ENCODE measurements at regions not wholly inside any gene's neighbourhood (a gene's known extent, or its start where the extent isn't known, plus 50 kb on each side); places are given as distances from the start of the nearest gene placed in this dataset.

DNA sequence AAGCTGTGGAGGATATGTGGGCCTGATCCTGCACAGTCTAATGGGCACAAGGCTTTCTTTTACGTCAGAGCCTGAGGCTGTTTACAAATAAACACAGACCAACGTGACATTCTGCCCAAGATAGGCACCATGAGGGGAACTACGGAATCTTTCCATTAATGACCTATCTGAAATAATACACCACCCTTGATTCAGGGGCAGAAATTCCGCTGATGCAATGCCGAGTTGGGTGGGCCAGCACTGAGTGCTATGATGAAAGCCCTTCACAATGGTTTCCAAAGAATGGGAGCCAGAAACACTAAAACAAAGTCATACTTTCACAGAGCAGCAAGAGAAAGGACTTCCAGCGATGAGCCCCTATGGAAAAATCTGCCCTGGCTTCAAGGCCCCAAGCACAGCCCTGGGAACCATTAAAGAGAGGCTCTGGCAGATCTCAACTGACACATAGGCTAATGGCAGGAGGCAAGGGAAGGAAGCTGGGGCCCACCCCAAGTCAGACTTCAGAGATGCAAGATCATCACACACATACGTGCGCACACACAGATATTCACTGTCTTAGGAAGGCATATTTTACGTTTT, 72.2 kb upstream of the DLX6 start:
- no peak for DNase-seq

DNA sequence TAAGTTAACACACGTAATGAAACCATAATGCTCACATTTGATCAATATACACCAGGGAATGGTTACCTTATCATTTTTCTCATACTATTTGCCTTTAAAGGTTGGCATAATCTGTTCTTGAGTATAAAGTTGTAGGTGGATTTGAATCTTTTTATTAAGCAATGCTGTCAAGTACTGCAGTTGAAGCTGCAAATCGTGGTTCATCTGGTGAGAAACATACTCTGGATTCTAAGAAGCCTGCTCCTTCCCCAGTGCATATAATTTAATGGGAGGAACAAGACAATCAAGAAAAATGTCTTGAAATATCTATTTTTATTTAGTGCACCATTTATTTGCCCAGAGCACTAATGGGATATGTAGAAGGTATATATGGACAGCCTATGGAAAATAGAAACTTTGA, 68.7 kb upstream of the DLX6 start:
- DNase-seq: no peak

DNA sequence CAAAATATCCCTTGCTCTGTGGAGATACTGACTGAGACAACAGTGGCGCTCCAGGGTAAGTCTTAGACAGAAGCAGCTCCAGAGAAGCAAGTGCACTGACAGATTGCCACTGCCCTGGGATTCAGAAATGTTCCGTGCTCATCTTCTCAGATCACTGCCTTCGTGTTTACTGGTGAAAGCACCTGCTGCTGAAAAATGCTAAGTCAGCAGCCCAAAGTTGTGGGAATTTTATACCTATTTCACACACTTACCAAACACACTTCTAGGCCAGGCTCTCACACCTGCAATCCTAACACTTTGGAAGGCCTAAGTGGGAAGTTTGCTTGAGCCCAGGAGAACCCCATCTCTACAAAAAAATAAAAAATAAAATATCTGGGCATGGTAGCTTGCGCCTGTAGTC, 63.2 kb upstream of the DLX6 start:
- no peak for DNase-seq

DNA sequence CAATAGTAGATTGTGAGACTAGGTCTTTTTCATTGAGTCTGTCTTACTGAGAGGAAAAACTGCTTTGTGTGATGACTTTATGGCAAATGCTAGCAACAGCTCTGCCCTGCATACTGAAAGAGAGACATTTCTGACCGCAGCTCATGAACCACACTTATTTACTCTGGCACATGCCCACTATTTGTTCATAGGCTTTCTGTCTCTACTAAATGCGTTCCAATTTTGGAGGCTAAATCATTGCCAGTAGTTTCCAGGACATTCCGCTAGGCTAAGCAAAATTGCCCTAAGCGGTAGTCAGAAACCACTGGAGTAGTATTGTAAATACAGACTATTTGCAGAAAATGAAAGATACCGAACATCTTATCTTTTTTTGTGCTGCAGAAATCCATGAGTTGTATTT, 55.6 kb upstream of the DLX6 start:
- peak; percentile 80 for DNase-seq

DNA sequence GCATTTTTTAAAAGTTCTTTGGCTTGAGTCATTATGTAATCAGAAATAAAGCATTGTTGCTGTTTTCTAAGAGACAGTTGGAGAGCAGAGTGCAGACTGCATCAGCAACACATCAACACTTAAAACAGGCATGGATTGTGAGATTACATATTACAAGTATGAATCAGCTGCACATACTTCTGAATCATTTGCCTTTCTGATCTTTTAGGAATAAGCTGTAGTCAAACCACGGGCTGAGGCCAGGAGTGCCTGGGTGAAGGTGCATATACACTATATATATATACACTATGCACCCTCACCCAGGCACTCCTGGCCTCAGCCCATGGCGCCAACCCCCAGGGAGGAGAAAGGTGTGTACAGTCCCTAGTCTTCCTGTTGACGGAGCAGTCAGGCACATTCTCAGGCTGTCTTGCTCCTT, 52.4 kb upstream of the DLX6 start:
- no peak for DNase-seq

DNA sequence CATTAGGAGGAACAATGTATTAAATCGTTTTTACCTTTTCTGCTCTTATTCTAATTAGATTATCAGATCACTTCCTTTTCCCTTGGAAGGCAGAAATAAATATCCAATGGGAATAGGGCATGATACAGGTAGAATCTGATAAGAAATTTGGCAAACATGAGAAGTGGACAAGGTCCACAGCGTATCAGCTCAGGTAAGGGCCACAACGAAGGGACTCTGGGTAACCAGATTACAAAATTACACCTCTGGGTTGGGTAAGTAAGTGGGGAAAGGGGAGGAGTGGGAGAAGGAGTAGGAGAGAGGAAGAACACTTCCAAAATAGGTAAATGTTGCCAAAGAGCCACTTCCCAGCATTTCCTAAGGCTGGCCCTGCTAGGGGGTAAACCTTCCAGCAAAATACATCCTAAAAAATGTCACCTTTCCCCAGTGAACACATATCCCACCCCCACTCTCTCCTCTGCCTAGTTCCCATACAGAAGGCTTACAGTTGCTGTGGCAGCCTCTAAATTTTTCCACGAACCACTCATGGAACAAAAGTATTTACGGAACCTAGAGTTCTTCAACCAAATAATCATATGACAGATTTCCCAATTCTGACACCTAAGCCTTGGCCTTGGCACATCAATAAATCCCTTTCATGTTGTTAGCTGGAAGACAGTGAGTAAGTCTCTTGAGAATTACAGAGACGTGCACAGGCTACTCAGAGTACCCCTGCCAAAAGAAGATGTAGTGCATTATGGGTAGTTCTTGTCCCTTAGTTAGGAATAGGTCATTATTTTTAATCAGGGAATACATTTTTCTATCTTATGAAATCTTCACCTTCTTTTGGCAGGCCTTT, 51.5 kb upstream of the DLX6 start:
- DNase-seq: no peak

Measured in NCI-H2029 (cell line).